HEK293T (cell line): ENCODE measurements at regions not wholly inside any gene's neighbourhood (a gene's known extent, or its start where the extent isn't known, plus 50 kb on each side); places are given as distances from the start of the nearest gene placed in this dataset.

Source experiments
- CTCF ChIA-PET: fragments of 350-600 bp; formaldehyde crosslinking; extraction: SDS; loops from one replicate; lab custom pipeline; 2021; ENCODE audit warnings: antibody characterized with exemption, inconsistent platforms; lab: Yijun Ruan, JAX
- POLR2A ChIA-PET: fragments of 350-600 bp; formaldehyde crosslinking; extraction: SDS; loops from one replicate; lab custom pipeline; 2020; ENCODE audit warnings: antibody characterized with exemption, inconsistent platforms; lab: Yijun Ruan, JAX
- DNase-seq: peaks from one replicate; pipeline ENCODE4 v3.0.0; 2012; ENCODE audit warnings: mixed read lengths; ENCODE audit errors: extremely low spot score
- ARNT ChIP-seq: fragments of 450-650 bp; IDR thresholded peaks from 2 replicates; pipeline ENCODE4 v1.6.1; 2017; ENCODE audit warnings: mild to moderate bottlenecking
- BHLHE40 ChIP-seq: fragments of 450-650 bp; IDR thresholded peaks from 2 replicates; pipeline ENCODE4 v1.6.1; 2016; ENCODE audit warnings: mild to moderate bottlenecking, moderate library complexity, borderline replicate concordance
- CTBP1 ChIP-seq: fragments of 450-650 bp; IDR thresholded peaks from 2 replicates; pipeline ENCODE4 v1.6.1; 2016; ENCODE audit warnings: borderline replicate concordance
- ELF4 ChIP-seq: fragments of 450-650 bp; IDR thresholded peaks from 2 replicates; pipeline ENCODE4 v1.6.1; 2017; ENCODE audit warnings: antibody characterized with exemption
- FOXA1 ChIP-seq: fragments of 450-650 bp; IDR thresholded peaks from 2 replicates; pipeline ENCODE4 v1.6.1; 2016; ENCODE audit warnings: mild to moderate bottlenecking
- FOXK2 ChIP-seq: fragments of 450-650 bp; IDR thresholded peaks from 2 replicates; pipeline ENCODE4 v1.6.1; 2016; ENCODE audit warnings: mild to moderate bottlenecking
- FOXM1 ChIP-seq: fragments of 450-650 bp; IDR thresholded peaks from 2 replicates; pipeline ENCODE4 v1.6.1; 2017; ENCODE audit warnings: mild to moderate bottlenecking, borderline replicate concordance
- HDGF ChIP-seq: fragments of 450-650 bp; IDR thresholded peaks from 2 replicates; pipeline ENCODE4 v1.6.1; 2017; ENCODE audit warnings: antibody characterized with exemption, borderline replicate concordance
- L3MBTL2 ChIP-seq: fragments of 450-650 bp; conservative IDR thresholded peaks from 2 replicates; pipeline ENCODE4 v1.6.1; 2016; ENCODE audit warnings: mild to moderate bottlenecking
- LEF1 ChIP-seq: fragments of 450-650 bp; IDR thresholded peaks from 2 replicates; pipeline ENCODE4 v1.6.1; 2017; ENCODE audit warnings: mild to moderate bottlenecking, borderline replicate concordance
- NFRKB ChIP-seq: fragments of 450-650 bp; IDR thresholded peaks from 2 replicates; pipeline ENCODE4 v1.6.1; 2016; ENCODE audit warnings: mild to moderate bottlenecking, moderate library complexity
- PKNOX1 ChIP-seq: fragments of 450-650 bp; IDR thresholded peaks from 2 replicates; pipeline ENCODE4 v1.6.1; 2016
- SP1 ChIP-seq: fragments of 450-650 bp; IDR thresholded peaks from 2 replicates; pipeline ENCODE4 v1.6.1; 2017
- SUZ12 ChIP-seq: fragments of 450-650 bp; IDR thresholded peaks from 2 replicates; pipeline ENCODE4 v1.6.1; 2016; ENCODE audit warnings: mild to moderate bottlenecking
- TARDBP ChIP-seq: fragments of 450-650 bp; IDR thresholded peaks from 2 replicates; pipeline ENCODE4 v1.6.1; 2016
- ZNF384 ChIP-seq: fragments of 450-650 bp; IDR thresholded peaks from 2 replicates; pipeline ENCODE4 v1.6.1; 2016

DNA sequence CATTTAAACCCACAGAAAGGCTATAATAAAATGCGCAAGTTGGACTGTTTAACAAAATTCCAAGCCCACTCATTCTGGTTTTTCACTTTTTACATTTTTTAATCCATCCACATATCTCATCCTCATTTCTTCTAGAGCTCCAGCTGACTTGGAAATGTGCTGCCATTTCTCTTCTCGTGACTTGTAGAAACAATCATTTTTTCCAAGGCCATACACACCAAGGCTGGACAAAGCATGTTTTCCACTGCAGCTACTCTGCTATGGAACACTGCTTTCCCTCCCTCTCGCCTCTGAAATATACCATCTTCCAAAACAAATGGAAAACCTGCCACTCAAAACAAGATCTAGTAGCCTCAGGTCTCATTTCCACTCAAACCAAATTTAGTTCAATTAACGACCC lies 141.1 kb downstream of the ESM1 start:
- no peak for DNase-seq
- TF ChIP-seq FOXM1 (no peak), NFRKB (no peak), SUZ12 (no peak), BHLHE40 (no peak), LEF1 (no peak), FOXA1 (no peak), ZNF384 (no peak), L3MBTL2 (no peak), FOXK2 (no peak), SP1 (no peak), HDGF (no peak), TARDBP (no peak), ARNT (no peak), ELF4 (no peak), CTBP1 (no peak), PKNOX1 (no peak)
- ChIA-PET POLR2A (interaction anchor here (1.0 to 1.5 kb wide), 2 partner anchors 326 to 327 kb away, joined by 3 to 4 read pairs; partner anchors contain the start of gene SNX18), CTCF (interaction anchor here (0.7 to 2.4 kb wide), 5 partner anchors 320 to 601 kb away, joined by 3 to 23 read pairs (median 3); partner anchors contain the start of gene SNX18)

DNA sequence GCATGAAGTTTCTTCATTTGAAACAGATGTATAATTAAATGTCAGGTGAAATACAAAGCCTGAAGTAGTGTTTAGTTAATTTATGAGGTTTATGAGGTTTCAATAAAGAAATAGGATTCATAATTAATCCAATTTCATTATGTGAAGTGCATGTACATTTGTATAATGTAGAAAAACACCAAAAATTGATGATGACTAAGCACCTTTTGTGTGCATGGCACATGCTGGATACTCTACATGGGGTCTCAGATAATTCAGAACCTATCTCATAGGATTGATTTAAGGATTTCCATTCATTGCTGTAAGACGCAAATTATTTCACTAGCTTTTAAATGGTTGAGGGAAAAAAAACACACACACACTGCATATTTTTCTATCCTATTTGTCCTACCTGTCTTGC lies 143.9 kb downstream of the ESM1 start:
- DNase-seq, result no peak
- TF ChIP-seq TARDBP (no peak), LEF1 (no peak), ARNT (no peak), ELF4 (no peak)
- ChIA-PET POLR2A (no interaction called here), CTCF (no interaction called here)

- no peak for TF ChIP-seq HDGF
- no peak for TF ChIP-seq TARDBP
- TF ChIP-seq ARNT, result no peak
- TF ChIP-seq L3MBTL2, result no peak
- TF ChIP-seq ZNF384, result no peak
- no peak for TF ChIP-seq FOXK2
- TF ChIP-seq CTBP1, result no peak
- no peak for TF ChIP-seq BHLHE40
- no peak for TF ChIP-seq FOXM1
- ChIA-PET POLR2A (no interaction called here), CTCF (no interaction called here)
- no peak for DNase-seq
These were observed 146.6 kb downstream of the ESM1 start for GRCh38 chr5:54838843-54839242.

GRCh38 chr5:54837981-54838380 lies 147.4 kb downstream of the ESM1 start:
- TF ChIP-seq ARNT (no peak), FOXK2 (no peak), SUZ12 (no peak)
- CTCF ChIA-PET, result no interaction called here
- POLR2A ChIA-PET, result no interaction called here
- no peak for DNase-seq

GRCh38 chr5:54837093-54837492 lies 148.3 kb downstream of the ESM1 start:
- ChIA-PET CTCF (no interaction called here), POLR2A (no interaction called here)
- DNase-seq, result no peak
- TF ChIP-seq SP1 (no peak), ARNT (no peak), NFRKB (no peak), TARDBP (no peak), PKNOX1 (no peak), CTBP1 (no peak), FOXA1 (no peak), SUZ12 (no peak), ELF4 (no peak)

GRCh38 chr5:54835647-54836046 lies 149.7 kb downstream of the ESM1 start:
- ChIA-PET POLR2A (no interaction called here), CTCF (no interaction called here)
- TF ChIP-seq L3MBTL2, result no peak
- no peak for TF ChIP-seq ZNF384
- TF ChIP-seq BHLHE40, result no peak
- no peak for DNase-seq

DNA sequence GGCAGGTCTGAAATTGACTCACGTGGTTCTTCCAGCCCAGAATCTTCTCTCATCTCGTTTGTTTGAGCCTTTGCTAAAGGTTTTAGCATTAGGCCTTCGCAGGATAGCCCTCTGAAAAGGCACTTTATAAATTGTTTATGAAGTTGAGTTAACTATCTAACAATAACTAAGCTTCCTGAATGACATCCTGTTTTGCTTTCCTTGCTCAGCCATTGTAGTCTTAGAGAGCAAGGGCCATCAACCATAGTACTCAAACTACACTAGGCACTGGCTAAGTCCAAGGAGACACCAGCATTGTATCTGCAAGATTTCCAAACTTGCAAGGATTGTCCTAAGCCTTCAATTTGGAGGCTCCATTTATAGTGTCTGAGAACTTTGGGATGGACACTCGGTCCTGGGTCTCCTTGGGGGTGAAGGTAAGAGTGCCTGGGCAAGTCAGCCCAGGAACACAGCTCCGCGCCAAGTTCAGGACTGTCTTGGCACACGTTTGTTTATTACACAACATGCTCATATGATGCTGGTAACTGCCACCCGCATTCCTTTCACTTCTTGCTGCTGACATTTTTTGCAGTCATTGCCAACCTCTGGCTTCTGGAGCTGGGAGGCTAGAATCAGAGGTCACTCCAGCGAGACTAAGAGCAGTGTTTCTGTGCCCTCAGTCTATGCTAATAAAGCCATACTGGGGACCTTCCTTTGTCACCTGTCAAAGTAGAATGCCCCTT lies 151.1 kb downstream of the ESM1 start:
- ChIA-PET POLR2A (no interaction called here), CTCF (no interaction called here)
- DNase-seq, result no peak
- TF ChIP-seq ELF4, result no peak

GRCh38 chr5:54833590-54833989 lies 151.8 kb downstream of the ESM1 start:
- POLR2A ChIA-PET, result no interaction called here
- TF ChIP-seq ELF4 (no peak), FOXK2 (no peak), BHLHE40 (no peak), CTBP1 (no peak)
- CTCF ChIA-PET, result no interaction called here
- DNase-seq, result no peak
